Ureter (tissue), 1 donor: ENCODE measurements at regions not wholly inside any gene's neighbourhood (a gene's known extent, or its start where the extent isn't known, plus 50 kb on each side); places are given as distances from the start of the nearest gene placed in this dataset.
"Not testable (repeated sequence)": the region's sequence is repeated elsewhere in the genome, so short reads cannot be mapped to it uniquely, and the experiment has no call there.

Source experiments
- DNase-seq: peaks from one replicate; pipeline ENCODE4 v3.0.0-alpha.2; 2020; ENCODE audit warnings: low spot score
- donor health status: DM: yes; HTN: yes; CAD: no.

DNA sequence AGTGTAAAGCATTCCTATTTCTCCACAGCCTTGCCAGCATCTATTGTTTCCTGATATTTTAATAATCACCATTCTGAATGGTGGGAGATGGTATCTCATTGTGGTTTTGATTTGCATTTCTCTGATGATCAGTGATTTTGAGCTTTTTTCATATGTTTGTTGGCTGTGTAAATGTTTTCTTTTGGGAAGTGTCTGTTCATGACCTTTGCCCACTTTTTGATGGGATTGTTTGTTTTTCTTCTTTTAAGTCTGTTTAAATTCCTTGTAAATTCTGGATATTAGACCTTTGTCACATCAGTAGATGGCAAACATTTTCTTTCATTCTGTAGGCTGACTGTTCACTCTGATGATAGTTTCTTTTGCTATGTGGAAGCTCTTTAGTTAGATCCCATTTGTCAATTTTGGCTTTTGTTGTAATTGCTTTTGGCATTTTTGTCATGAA is 461.5 kb upstream of the GCFC2 start:
- DNase-seq, result not testable (repeated sequence)

DNA sequence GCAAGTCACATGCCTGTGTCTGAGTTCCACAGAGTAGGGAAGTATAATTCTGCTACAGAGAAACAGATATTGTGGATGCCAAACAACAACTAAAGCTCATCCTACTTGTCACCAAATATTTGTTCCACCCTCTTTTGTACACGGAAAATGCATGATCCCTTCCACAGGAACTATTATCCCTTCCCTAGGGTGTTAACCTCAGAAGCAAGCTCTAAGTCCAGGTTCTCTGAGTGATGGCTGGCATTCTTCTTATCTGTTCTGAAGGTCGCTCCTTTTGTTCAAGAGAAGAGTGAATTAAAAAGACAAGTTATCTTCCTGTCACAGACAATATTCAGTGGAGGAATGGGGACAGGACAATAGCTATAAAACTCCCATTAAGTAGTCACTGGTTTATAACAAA is 460.1 kb upstream of the GCFC2 start:
- DNase-seq, result no peak

DNA sequence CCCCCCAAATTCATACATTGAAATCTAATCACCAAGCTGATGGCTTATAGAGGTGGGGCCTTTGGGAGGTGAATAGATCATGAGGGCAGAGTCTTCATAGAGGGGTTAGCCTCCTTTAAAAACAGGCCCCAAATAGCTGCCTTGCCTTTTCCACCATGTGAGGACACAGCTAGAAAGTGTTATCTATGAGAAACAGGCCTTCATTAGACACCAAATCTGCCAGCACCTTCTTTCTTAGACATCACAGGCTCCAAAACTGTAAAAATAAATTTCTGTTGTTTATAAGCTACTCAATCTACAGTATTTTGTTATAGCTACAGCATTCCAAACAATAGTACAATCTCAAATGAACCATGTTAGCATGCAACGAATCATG is 459.3 kb upstream of the GCFC2 start:
- DNase-seq, result no peak

DNA sequence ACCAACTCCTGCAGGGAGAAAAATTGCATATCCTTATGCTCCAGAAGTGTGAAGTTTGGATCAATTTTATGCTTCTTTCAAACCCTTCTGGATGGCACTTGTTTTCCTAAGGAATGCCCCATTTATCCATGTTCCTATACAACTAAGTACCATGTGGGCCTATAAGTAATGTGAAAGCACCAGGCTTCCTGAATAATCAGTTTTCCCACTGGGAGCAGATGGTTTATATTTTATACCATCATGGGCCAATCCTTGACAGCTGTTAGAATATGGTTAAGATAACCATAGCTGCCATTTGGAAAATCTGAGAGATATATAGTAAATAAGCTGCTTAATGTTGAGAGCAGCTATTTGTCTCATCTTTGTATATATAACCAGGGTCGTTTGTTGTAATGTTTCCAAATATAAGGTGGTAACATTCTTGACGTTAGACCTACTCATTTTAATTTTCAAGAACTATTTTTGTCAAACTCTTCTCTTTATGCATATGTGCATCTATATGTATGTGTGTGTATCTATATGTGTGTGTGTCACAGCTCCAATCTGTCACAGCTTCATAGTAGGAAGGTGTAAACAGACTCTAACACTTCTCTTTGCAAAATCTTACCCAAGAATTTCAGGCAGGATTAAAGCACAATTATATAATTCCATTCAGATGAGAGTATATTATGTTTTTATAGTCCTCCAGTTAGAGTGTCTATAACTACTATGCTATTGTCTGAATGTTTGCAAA is 458.7 kb upstream of the GCFC2 start:
- no peak for DNase-seq

DNA sequence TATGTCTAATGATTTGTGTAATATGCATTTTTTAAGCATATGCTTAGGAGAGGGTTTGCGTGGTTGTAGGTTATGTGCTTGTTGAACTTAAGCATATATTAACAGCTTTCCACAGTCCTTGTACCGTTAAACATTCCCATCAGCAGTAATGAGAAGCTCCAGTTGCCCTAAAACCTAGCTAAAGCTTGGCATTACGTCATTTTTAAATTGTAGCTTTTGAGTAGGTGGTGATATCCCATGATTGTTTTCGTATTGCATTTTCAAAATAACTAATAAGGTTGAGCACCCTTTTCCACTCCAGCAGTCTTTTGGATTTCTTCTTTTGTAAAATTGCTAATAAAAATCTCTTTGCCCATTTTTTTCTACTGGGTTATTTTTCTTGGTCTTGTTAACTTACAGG is 453.1 kb upstream of the GCFC2 start:
- DNase-seq, result no peak

DNA sequence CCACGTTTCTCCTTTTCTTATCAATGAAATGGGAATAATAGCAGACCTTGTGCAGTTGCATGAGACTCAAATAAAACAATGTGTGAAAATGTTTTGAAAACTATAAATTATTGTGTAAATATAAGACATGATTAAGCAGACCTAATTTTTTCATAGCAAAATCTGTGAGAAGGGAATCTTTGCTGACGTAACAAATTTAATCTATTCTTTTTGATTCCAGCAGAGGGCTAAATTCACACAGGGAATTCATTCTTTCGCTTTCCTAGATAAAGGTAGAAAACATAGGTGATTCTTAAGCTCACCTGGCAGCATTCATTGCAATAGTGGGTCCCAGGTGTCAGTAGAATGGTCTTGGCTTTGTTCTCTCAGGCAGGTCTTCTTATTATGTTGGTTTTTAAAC is 450.0 kb upstream of the GCFC2 start:
- DNase-seq, result no peak

DNA sequence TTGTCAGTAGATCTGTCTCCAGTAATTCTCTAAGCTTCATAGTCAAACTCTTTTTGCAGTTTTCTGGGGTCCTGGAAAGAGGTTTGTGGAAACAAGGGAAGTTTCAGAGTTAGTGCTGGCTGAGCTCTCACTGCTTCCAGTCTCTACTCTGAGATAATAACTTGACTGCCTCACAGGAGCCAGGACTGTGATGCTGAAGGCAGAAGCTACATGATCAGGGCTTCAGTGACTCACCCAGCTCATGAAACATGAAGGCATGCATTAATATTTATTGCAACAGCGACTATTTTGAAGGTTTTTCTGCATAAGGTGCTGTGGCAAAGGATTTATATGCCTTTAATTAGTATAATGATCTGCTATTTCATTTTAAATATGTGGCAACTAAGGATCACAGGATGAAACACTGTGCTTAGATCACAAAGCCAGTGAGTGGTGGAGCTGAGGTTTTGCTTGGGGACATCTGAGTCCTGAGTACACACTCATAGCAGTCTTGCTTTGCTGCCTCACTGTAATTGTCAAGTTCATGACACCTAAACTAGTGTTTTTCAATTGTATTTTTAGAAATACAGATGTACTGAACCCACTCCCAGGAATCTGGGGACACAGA is 448.4 kb upstream of the GCFC2 start:
- no peak for DNase-seq

GRCh38 chr2:76157531-76157930 is 446.8 kb upstream of the GCFC2 start:
- no peak for DNase-seq

DNA sequence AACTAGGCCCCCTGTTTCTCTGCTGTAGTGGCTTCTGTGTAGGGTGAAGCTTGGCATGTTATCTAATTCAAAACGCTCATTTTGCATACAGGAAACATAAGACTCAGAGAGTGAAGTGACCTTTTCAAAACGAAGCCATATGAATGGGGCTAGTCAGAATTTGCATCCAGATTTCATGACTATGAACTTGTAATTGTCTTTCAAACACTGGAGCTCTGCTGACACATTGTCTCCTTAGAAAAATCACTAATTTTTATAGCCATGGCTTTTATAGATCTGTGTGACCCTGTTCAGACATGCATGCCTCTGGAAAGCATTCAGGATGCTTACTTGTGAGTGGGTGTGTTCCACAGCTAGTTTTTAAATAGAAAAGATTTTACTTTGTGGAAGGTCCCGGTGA is 444.3 kb upstream of the GCFC2 start:
- no peak for DNase-seq

DNA sequence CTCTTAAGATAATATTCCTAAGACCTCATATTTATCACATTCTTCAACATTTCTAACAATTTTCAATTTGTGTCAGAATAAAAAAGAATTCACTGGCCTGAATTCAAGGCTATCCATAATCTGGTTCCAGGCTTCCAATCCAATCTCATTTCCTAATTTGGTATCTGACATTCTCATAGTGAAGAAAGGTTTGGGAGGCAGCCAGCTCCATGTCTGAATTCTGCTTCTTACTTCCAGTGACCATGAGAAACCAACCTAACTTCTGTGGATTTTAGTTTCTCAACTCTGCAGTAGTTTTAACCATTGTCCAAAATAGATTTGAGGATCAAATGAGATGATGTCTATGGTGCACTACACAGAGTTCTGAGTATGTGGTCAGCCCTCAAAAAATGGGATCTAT is 439.1 kb upstream of the GCFC2 start:
- DNase-seq, result no peak

DNA sequence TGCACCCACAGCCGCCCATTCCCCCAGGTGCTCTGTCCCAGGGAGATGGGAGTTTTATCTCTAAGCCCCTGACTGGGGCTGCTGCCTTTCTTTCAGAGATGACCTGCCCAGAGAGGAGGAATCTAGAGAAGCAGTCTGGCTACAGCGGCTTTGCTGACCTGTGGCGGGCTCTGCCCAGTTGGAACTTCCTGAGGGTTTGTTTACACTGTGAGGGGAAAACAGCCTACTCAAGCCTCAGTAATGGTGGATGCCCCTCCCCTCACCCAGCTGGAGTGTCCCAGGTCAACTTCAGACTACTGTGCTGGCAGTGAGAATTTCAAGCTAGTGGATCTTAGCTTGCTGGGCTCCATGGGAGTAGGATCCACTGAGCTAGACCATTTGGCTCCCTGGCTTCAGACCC is 428.6 kb upstream of the GCFC2 start:
- DNase-seq, result not testable (repeated sequence)

GRCh38 chr2:76128622-76129021 is 417.9 kb upstream of the GCFC2 start:
- no peak for DNase-seq

DNA sequence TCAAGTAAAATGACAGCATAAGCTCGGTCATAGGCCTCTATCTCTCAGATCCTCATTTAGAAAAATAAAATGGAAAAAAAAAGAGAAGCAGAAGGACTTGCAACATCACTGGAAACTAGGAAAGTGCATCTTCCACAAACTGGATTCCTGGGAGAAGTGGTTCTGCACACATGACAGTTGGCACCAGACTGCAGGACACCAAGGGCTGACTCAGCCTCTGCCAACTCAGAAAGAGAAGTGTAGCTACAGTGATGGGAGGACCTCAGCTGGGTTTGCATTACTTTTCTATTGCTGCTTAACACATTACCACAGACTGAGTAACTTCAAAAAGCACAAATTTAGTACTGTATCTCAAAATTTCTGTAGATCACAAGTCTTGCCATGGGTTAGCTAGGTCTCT is 409.5 kb upstream of the GCFC2 start:
- DNase-seq, result no peak

- no peak for DNase-seq
Observed at GRCh38 chr2:76089683-76090082, 379.0 kb upstream of the GCFC2 start.

DNA sequence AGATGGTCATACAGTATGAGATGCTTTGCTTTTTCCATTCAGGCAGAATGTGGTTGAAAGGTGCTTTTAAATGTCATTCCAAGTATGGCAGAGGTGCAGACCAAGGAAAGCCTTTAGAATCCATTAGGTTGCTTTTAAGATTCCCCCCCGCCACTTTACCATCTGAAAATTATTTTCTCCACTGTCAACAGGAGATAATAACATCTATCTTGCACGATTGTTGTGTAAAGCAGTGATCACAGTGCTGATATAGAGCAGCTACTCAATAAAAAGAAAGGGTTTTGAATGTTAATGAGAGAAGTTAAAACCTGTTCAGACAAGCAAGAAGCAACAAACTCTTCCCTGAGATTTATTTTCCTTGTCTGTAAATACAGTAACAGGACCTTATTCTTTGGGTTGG is 372.5 kb upstream of the GCFC2 start:
- DNase-seq, result no peak

DNA sequence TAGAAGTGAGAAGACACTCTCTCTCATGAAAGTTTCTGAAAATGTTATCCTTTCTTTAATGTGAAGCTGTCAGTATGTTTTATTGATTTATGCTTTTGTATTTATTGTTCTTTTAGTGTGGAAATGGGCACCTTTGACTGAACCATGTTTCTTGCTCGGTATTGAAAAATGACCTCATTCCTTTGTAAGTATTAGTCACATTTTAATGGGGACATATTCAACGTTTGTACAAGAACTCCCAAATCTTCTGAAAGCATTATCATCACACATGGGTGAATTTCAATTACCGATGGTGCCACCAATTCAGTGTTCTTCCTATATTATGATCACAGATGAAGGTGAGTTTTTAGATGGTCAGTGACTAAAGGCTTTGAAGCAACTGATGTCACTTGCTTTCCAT is 371.8 kb upstream of the GCFC2 start:
- DNase-seq, result no peak

- DNase-seq, result no peak
Observed at GRCh38 chr2:76080154-76080553, 369.4 kb upstream of the GCFC2 start.

DNA sequence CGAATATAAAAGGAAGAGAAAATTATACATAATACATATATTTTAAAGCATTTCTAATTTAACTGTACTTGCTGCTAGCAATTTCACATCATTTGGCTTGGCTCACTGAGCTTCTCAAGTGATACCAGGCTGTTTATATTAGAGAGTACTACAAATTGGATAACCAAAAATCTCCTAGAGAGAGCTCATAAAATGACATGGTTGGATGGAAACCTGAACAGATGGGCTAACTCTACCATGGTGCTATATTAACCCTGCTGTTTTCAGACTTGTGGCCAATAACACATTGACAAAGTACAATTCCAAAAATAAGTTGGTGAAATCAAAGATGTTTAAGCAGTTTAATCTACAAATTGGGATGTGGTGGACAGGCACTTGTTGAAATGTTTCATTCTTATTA is 364.4 kb upstream of the GCFC2 start:
- DNase-seq, result no peak

DNA sequence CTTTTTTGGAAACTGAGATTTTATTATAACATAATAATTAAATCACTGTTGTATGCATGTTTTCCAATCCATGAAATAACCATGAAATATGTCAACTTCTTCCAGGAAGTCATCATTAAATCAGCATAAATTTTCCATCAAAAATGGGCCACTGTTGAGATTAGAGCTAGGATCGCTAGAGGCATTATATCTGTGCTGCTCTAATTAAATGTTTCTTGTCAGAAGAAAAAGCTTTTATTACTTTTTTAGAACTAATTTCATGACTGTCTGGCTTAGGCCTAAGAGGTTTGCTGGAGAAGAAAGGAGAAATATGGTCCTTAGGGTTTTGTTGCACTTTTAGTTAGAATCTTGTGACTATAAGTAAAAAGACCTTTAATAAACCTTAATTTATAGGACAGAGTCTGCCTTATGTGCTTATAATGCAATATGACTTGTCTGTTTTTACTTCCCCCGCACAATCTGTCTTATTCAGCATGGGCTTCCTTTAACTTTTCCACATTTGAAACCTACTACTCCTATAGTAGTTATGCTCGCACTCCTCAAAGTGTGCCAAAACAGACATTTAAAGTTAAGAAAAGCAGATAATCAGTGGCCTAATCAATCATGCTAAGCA is 363.4 kb upstream of the GCFC2 start:
- no peak for DNase-seq

- DNase-seq, result no peak
Observed at GRCh38 chr2:76050196-76050595, 339.5 kb upstream of the GCFC2 start.

GRCh38 chr2:76044701-76045100 is 334.0 kb upstream of the GCFC2 start:
- DNase-seq, result no peak

GRCh38 chr2:76039505-76039904 is 328.8 kb upstream of the GCFC2 start:
- no peak for DNase-seq

- DNase-seq, result no peak
Observed at GRCh38 chr2:76027761-76028160, 317.0 kb upstream of the GCFC2 start.

- DNase-seq, result no peak
Observed at GRCh38 chr2:76019128-76019527, 308.4 kb upstream of the GCFC2 start.
